Gastroesophageal sphincter (tissue), 4 donors: ENCODE measurements at regions not wholly inside any gene's neighbourhood (a gene's known extent, or its start where the extent isn't known, plus 50 kb on each side); places are given as distances from the start of the nearest gene placed in this dataset.
A peak's percentile ranks its signal among the peaks of the same experiment; 100 is the strongest.

Experiments used
- ATAC-seq: fragments of 150-250 bp; one replicate; pipeline ENCODE4 v1.9.1; 2016; ENCODE audit warnings: mild to moderate bottlenecking, moderate library complexity
- H3K27ac ChIP-seq, 4 donors: fragments of 200-600 bp; sonication (generic) in 3 of 4; 1 replicate in 3 of 4; 2 replicates in 1 of 4; pipeline ENCODE4 v1.5.1; 2016 to 2019
- H3K27me3 ChIP-seq: fragments of 200-600 bp; sonication (generic); one replicate; pipeline ENCODE4 v1.5.1; 2019
- H3K36me3 ChIP-seq, 2 donors: fragments of 200-600 bp; sonication (generic); one replicate each; pipeline ENCODE4 v1.5.1; 2019; ENCODE audit warnings: control low read depth in 1 of 2
- H3K4me1 ChIP-seq, 3 donors: fragments of 200-600 bp; sonication (generic); 1 replicate in 2 of 3; 2 replicates in 1 of 3; pipeline ENCODE4 v1.5.1; 2016 to 2019; ENCODE audit warnings: control low read depth in 2 of 3
- H3K4me3 ChIP-seq, 2 donors: fragments of 200-600 bp; sonication (generic); one replicate each; pipeline ENCODE4 v1.5.1; 2019; ENCODE audit warnings: mild to moderate bottlenecking in 1 of 2, moderate library complexity in 1 of 2
- H3K9me3 ChIP-seq, 3 donors: fragments of 200-600 bp; sonication (generic); one replicate each; pipeline ENCODE4 v1.5.1; 2017 to 2019; ENCODE audit warnings: control low read depth in 2 of 3
- EP300 ChIP-seq: sonication (generic); formaldehyde crosslinking; IDR thresholded peaks from one replicate; pipeline ENCODE4 v1.6.1; 2017; ENCODE audit warnings: antibody characterized with exemption, mild to moderate bottlenecking
- POLR2A ChIP-seq, 2 donors: fragments of 450-650 bp; IDR thresholded peaks; one replicate each; pipeline ENCODE4 v1.6.1; 2017; ENCODE audit warnings: antibody characterized with exemption in 2 of 2, mild to moderate bottlenecking in 2 of 2, moderate library complexity in 1 of 2
- POLR2AphosphoS5 ChIP-seq: sonication (generic); formaldehyde crosslinking; IDR thresholded peaks from one replicate; pipeline ENCODE4 v1.6.1; 2017; ENCODE audit warnings: antibody characterized with exemption
- WGBS, 2 donors: methylation state at CpG; one replicate each; pipeline ENCODE4 v1.1.5; 2018; ENCODE audit warnings: low coverage in 1 of 2; 5-methylcytosine and 5-hydroxymethylcytosine counted together
- TF ChIP-seq, protein P1 (sequence below), 4 experiments: fragments of 200-600 bp in 2 of 4; fragments of 450-650 bp in 2 of 4; sonication (generic) in 1 of 4; IDR thresholded peaks; one replicate each; pipeline ENCODE4 v1.5.1; 2017 to 2019; ENCODE audit warnings: antibody characterized with exemption in 4 of 4, mild to moderate bottlenecking in 2 of 4, moderate library complexity in 2 of 4

DNA sequence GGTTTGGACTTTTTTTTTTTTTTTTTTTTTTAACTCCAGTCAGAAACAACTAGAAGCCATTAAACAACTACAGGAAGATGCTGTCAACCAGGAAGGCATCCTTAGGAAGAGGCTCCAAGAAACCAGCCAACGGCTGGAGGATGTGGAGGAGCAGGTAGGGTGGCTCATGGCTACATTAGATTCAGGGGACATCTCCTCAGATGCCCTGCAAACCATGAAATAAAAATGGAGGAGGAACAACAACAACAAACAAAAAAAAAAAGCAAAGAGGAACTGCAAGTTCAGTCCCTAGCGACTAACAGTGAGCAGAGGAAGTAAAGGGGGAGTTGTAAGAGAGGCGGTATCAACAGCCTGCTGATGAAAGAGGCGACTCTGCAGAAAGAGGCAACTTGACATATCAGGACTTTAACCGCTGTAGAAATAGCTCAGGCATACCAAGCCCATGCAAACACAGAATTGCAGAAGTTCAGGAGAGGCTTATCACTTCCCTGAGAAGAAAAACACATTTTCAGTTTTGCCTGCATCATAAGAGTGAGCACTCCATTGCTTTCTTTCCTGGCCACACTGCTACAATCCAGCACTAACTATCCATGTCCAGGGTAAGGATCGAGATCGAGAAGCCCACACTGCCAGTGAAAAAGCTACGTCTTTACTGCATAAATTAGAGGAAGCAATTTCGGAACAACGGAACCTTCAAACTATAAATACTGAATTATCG lies 103.5 kb upstream of the BCAT1 start:
- Histone ChIP-seq H3K27ac (peak overlapping the region in 2 of 4 donors; percentile 26 to 50), H3K4me3 (peak overlapping the region in 1 of 2 donors; percentile 24), H3K36me3 (no peaks in the 10 kb centered on the region), H3K4me1 (no peaks in the 10 kb centered on the region), H3K9me3 (peaks cover 0 to 13% (median 0%) of the 10 kb centered on the region in 3 donors), H3K27me3 (no peaks in the 10 kb centered on the region)
- TF ChIP-seq EP300 (no peak), POLR2A (IDR thresholded peaks at IDR 0.05) (no peak), POLR2AphosphoS5 (no peak)
- TF ChIP-seq, protein P1, sequence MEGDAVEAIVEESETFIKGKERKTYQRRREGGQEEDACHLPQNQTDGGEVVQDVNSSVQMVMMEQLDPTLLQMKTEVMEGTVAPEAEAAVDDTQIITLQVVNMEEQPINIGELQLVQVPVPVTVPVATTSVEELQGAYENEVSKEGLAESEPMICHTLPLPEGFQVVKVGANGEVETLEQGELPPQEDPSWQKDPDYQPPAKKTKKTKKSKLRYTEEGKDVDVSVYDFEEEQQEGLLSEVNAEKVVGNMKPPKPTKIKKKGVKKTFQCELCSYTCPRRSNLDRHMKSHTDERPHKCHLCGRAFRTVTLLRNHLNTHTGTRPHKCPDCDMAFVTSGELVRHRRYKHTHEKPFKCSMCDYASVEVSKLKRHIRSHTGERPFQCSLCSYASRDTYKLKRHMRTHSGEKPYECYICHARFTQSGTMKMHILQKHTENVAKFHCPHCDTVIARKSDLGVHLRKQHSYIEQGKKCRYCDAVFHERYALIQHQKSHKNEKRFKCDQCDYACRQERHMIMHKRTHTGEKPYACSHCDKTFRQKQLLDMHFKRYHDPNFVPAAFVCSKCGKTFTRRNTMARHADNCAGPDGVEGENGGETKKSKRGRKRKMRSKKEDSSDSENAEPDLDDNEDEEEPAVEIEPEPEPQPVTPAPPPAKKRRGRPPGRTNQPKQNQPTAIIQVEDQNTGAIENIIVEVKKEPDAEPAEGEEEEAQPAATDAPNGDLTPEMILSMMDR (IDR thresholded peaks at IDR 0.05), result no peak
- ATAC-seq, result peak; percentile 73
- WGBS, 2 donors, result 48 to 60% methylated on average over 10 to 11 of the region's 11 CpGs

- TF ChIP-seq, protein P1 (IDR thresholded peaks at IDR 0.05), result no peak
- TF ChIP-seq EP300 (no peak), POLR2AphosphoS5 (no peak)
- no peak overlapping the region for H3K4me3 ChIP-seq
- peak overlapping the region in 1 of 4 donors; percentile 50 for H3K27ac ChIP-seq
- 48 to 64% methylated on average over 5 of the region's 5 CpGs for WGBS, 2 donors
- no peak for ATAC-seq
- H3K27me3 ChIP-seq, result no peaks in the 10 kb centered on the region
- no peaks in the 10 kb centered on the region for H3K4me1 ChIP-seq
- no peaks in the 10 kb centered on the region for H3K36me3 ChIP-seq
- H3K9me3 ChIP-seq, result peaks cover 0 to 20% (median 0%) of the 10 kb centered on the region in 3 donors
Observed at GRCh38 chr12:25051656-25052195, 102.8 kb upstream of the BCAT1 start.

- peaks cover 0 to 25% (median 0%) of the 10 kb centered on the region in 3 donors for H3K9me3 ChIP-seq
- H3K36me3 ChIP-seq, result no peaks in the 10 kb centered on the region
- no peak overlapping the region for H3K4me3 ChIP-seq
- H3K4me1 ChIP-seq, result no peaks in the 10 kb centered on the region
- ATAC-seq, result no peak
- no peaks in the 10 kb centered on the region for H3K27me3 ChIP-seq
- TF ChIP-seq, protein P1 (IDR thresholded peaks at IDR 0.05), result no peak
- TF ChIP-seq POLR2A (IDR thresholded peaks at IDR 0.05), result no peak
- no peak for TF ChIP-seq POLR2AphosphoS5
- TF ChIP-seq EP300, result no peak
- H3K27ac ChIP-seq, result no peak overlapping the region
- WGBS, 2 donors, result 65 to 71% methylated on average over 5 to 6 of the region's 6 CpGs
Observed at GRCh38 chr12:25051171-25051570, 102.3 kb upstream of the BCAT1 start.

GRCh38 chr12:25045869-25046268 lies 97.0 kb upstream of the BCAT1 start:
- ATAC-seq, result no peak
- TF ChIP-seq, protein P1 (IDR thresholded peaks at IDR 0.05), result no peak
- TF ChIP-seq EP300, result no peak
- TF ChIP-seq POLR2A (IDR thresholded peaks at IDR 0.05), result no peak
- no peak for TF ChIP-seq POLR2AphosphoS5
- no peaks in the 10 kb centered on the region for H3K36me3 ChIP-seq
- peaks cover 0 to 32% (median 0%) of the 10 kb centered on the region in 3 donors for H3K9me3 ChIP-seq
- no peak overlapping the region for H3K4me3 ChIP-seq
- no peak overlapping the region for H3K27ac ChIP-seq
- H3K27me3 ChIP-seq, result no peaks in the 10 kb centered on the region
- H3K4me1 ChIP-seq, result no peaks in the 10 kb centered on the region
